ENCODE measurements at regions not wholly inside any gene's neighbourhood (a gene's known extent, or its start where the extent isn't known, plus 50 kb on each side); places are given as distances from the start of the nearest gene placed in this dataset.

- DNase-seq, result no peak
Measured at GRCh38 chr10:71025535-71025934, 137.2 kb upstream of the PCBD1 start.

GRCh38 chr10:71028066-71028465 is 139.7 kb upstream of the PCBD1 start:
- DNase-seq, result no peak

- DNase-seq, result no peak
Measured at GRCh38 chr10:71029411-71029892, 141.1 kb upstream of the PCBD1 start.

- no peak for DNase-seq
Measured at GRCh38 chr10:71029907-71030306, 141.5 kb upstream of the PCBD1 start.

GRCh38 chr10:71031026-71031425 is 142.7 kb upstream of the PCBD1 start:
- no peak for DNase-seq

GRCh38 chr10:71031603-71032002 is 143.2 kb upstream of the PCBD1 start:
- no peak for DNase-seq

GRCh38 chr10:71032887-71033286 is 144.5 kb upstream of the PCBD1 start:
- DNase-seq, result no peak

GRCh38 chr10:71033396-71033980 is 145.1 kb upstream of the PCBD1 start:
- no peak for DNase-seq

- DNase-seq, result no peak
Measured at GRCh38 chr10:71035511-71036296, 147.3 kb upstream of the PCBD1 start.

GRCh38 chr10:71036297-71036966 is 148.1 kb upstream of the PCBD1 start:
- no peak for DNase-seq

GRCh38 chr10:71038091-71038633 is 149.8 kb upstream of the PCBD1 start:
- no peak for DNase-seq

- no peak for DNase-seq
Measured at GRCh38 chr10:71038921-71039320, 150.6 kb upstream of the PCBD1 start.

- no peak for DNase-seq
Measured at GRCh38 chr10:71039551-71039950, 151.2 kb upstream of the PCBD1 start.

- no peak for DNase-seq
Measured at GRCh38 chr10:71040343-71040742, 152.0 kb upstream of the PCBD1 start.

GRCh38 chr10:71040846-71041605 is 152.7 kb upstream of the PCBD1 start:
- no peak for DNase-seq

- DNase-seq, result no peak
Measured at GRCh38 chr10:71042216-71042615, 153.9 kb upstream of the PCBD1 start.

GRCh38 chr10:71042699-71043098 is 154.3 kb upstream of the PCBD1 start:
- no peak for DNase-seq

GRCh38 chr10:71043858-71044257 is 155.5 kb upstream of the PCBD1 start:
- no peak for DNase-seq

- DNase-seq, result no peak
Measured at GRCh38 chr10:71044720-71045119, 156.4 kb upstream of the PCBD1 start.

- no peak for DNase-seq
Measured at GRCh38 chr10:71045204-71045809, 156.9 kb upstream of the PCBD1 start.

- no peak for DNase-seq
Measured at GRCh38 chr10:71045936-71046335, 157.6 kb upstream of the PCBD1 start.

GRCh38 chr10:71046747-71047146 is 158.4 kb upstream of the PCBD1 start:
- no peak for DNase-seq

Measured in T-helper 2 cell (primary cell).